AG04449 (cell line): ENCODE measurements at regions not wholly inside any gene's neighbourhood (a gene's known extent, or its start where the extent isn't known, plus 50 kb on each side); places are given as distances from the start of the nearest gene placed in this dataset.

Source experiments
- CTCF ChIA-PET: fragments of 350-600 bp; formaldehyde crosslinking; extraction: SDS; loops from one replicate; lab custom pipeline; 2021; ENCODE audit warnings: antibody characterized with exemption; lab: Yijun Ruan, JAX
- POLR2A ChIA-PET: fragments of 400-600, 350-600 bp; formaldehyde crosslinking; extraction: SDS; loops from one replicate; lab custom pipeline; 2020; ENCODE audit warnings: antibody characterized with exemption, inconsistent platforms; lab: Yijun Ruan, JAX
- DNase-seq: peaks from one replicate; pipeline ENCODE4 v3.0.0-alpha.2; 2010; ENCODE audit warnings: low read depth, low spot score
- H3K4me3 ChIP-seq: 2 replicates; pipeline ENCODE4 v1.5.1; 2011; ENCODE audit warnings: low read depth, mild to moderate bottlenecking, control low read depth, low read length
- TF ChIP-seq, protein P1 (sequence below): IDR thresholded peaks from one replicate; pipeline ENCODE4 v1.5.1; 2011; ENCODE audit warnings: mild to moderate bottlenecking, moderate library complexity, low read length, control low read depth, inconsistent platforms; ENCODE audit not compliant: insufficient read depth; ENCODE audit errors: missing control alignments

DNA sequence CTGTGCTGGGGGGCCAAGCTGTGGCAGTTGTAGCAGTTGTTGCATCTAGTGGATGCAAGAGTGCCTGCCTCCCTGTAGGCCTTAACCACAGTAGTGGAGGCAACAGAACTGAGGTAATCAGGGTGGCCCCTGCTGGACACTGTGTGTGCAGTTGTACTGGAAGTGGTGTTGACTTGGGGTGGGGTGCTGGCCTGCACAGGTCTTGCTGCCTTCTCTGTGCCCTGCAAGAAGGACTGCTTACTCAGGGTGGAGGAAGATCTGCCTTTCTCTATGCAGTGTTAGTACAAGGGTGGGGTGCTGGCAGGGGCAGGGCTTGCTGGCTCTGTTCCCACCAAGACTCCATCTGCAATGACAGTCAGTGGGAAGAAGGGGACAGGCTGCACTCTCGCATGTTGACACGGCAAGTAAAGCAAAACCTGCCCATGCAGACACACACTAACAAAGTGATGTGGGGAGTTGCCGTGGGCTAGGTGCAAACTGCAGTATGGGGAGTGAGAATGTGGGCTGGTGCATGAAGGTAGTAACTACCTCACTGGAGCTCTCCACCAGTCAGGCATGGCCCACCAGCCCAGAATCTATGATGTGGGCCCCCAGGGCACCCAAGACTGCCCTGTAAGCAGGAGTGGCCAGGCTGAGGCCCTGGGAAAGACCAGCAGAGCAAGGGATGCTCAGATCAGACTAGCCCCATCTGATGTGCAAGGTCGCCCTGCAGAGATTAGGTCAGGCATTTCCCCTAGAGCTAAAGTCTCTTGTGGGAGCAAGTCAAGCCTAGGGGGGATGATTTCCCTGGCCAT, 594.9 kb downstream of the TECRL start:
- no peak for DNase-seq
- POLR2A ChIA-PET: no interaction called here
- TF ChIP-seq, protein P1, sequence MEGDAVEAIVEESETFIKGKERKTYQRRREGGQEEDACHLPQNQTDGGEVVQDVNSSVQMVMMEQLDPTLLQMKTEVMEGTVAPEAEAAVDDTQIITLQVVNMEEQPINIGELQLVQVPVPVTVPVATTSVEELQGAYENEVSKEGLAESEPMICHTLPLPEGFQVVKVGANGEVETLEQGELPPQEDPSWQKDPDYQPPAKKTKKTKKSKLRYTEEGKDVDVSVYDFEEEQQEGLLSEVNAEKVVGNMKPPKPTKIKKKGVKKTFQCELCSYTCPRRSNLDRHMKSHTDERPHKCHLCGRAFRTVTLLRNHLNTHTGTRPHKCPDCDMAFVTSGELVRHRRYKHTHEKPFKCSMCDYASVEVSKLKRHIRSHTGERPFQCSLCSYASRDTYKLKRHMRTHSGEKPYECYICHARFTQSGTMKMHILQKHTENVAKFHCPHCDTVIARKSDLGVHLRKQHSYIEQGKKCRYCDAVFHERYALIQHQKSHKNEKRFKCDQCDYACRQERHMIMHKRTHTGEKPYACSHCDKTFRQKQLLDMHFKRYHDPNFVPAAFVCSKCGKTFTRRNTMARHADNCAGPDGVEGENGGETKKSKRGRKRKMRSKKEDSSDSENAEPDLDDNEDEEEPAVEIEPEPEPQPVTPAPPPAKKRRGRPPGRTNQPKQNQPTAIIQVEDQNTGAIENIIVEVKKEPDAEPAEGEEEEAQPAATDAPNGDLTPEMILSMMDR: no peak
- CTCF ChIA-PET: no interaction called here
- no peak overlapping the region for H3K4me3 ChIP-seq

DNA sequence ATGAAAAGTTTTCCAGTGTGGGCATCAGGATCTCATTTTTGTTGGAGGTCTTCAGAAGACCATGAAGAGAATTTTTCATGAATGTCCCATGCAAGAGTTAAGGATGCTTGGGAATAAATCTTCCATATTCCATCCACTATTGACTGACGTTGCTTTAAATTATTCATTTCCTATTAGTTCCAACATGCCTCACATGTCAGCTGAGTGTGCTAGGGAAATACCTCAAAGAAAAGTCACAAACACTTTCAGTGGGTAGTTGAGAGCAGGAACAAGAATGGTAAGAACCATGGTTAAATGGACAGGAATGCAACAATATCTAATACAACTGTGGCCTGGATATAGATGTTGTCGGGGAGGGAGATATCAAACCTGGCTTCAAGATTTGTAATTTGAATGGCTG, 610.1 kb downstream of the TECRL start:
- POLR2A ChIA-PET: no interaction called here
- no peak for DNase-seq
- CTCF ChIA-PET: no interaction called here
- TF ChIP-seq, protein P1: no peak
- H3K4me3 ChIP-seq: no peak overlapping the region

DNA sequence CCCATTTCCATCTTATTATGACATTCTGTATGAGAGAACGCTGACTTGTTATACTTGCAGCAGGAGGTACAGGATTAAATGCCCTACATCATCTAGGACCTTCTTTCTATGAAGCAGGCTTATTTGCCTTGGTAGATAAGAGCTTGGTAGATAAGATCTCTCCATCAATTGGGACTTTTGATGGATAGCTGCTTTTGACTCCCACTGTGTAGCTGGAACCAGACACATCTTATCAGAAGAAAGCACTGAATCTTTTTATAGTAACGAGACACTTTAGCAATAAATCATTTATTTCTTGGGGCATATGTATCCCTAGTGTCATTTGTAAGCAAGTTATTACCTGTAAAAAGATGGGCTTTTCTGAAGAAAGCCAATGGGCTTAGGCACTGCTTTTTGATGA, 613.9 kb downstream of the TECRL start:
- DNase-seq: no peak
- POLR2A ChIA-PET: no interaction called here
- H3K4me3 ChIP-seq: no peak overlapping the region
- CTCF ChIA-PET: no interaction called here
- TF ChIP-seq, protein P1: no peak

DNA sequence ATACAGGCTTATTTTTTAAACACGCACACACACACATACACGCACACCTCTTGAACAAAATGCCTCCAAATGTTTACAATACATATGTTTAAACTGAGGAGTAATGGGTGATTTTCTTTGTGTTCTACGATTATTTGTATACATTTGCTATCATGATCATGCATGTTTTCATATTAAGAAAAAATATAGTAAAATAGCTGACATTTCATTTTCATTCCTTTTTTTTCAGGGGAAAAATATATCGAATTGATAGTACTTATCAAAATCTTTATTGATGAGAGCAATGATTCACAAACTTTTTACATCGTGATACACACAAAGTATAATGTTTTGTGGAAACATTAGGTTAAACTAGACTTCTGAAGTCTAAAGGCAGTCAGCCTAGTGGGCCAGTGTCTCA, 618.9 kb downstream of the TECRL start:
- TF ChIP-seq, protein P1: no peak
- ChIA-PET POLR2A (no interaction called here), CTCF (no interaction called here)
- DNase-seq: no peak
- no peak overlapping the region for H3K4me3 ChIP-seq

DNA sequence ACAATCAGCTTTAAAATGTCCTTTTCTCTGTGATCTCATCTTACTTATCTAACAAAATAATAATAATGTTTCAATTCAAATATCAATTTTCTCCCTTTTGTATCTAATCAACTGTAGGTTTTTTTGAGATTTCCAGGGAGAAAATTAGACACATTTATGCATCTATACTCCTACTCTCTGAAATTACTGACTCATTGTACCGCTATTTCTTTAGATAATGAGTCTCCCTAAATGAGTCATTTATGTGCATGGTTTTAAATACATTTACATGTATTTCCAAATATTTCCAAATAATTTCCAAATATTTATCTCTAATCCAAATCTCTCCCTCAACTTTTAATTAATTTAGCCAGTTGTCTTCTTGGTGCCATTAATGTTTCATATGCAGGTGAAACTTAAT, 621.0 kb downstream of the TECRL start:
- no peak overlapping the region for H3K4me3 ChIP-seq
- TF ChIP-seq, protein P1: no peak
- POLR2A ChIA-PET: no interaction called here
- CTCF ChIA-PET: no interaction called here
- no peak for DNase-seq

DNA sequence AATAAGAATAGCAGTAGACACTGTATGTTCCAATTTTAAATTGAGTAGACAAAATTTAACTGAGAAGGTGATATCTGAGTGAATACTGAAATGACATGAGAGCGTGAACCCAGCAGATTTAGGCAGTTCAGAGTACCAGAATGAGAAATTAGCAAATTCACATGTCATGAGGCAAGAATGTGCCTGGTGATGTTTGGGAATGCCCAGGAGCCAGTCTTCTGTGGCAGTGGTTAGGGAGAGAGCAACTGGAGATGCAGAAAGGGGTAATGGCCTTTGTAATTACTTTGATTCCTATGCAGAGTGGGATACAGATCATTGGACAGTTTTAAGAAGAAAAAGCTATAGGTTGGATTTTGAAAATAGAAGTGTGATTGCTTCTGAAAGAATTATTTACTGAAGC, 621.9 kb downstream of the TECRL start:
- DNase-seq: no peak
- ChIA-PET CTCF (no interaction called here), POLR2A (no interaction called here)
- TF ChIP-seq, protein P1: no peak
- no peak overlapping the region for H3K4me3 ChIP-seq
